Smooth muscle cell (in vitro differentiated cells): ENCODE measurements at regions not wholly inside any gene's neighbourhood (a gene's known extent, or its start where the extent isn't known, plus 50 kb on each side); places are given as distances from the start of the nearest gene placed in this dataset.
A peak's percentile ranks its signal among the peaks of the same experiment; 100 is the strongest.

ENCODE experiments used
- DNase-seq: peaks from one replicate; lab custom pipeline; 2025; ENCODE audit not compliant: unreplicated experiment; lab: John Stamatoyannopoulos, UW
- H2AFZ ChIP-seq: fragments of 200-600 bp; sonication (generic); 2 replicates; pipeline ENCODE4 v1.6.0; 2016; ENCODE audit warnings: antibody characterized with exemption, low read depth, mild to moderate bottlenecking
- H3F3A ChIP-seq: fragments of 200-600 bp; sonication (generic); 2 replicates; pipeline ENCODE4 v1.6.0; 2017; ENCODE audit warnings: antibody characterized with exemption, low read depth
- H3K27ac ChIP-seq: fragments of 200-600 bp; sonication (generic); 2 replicates; pipeline ENCODE4 v1.5.1; 2016; ENCODE audit warnings: low read depth, mild to moderate bottlenecking
- H3K27me3 ChIP-seq: fragments of 200-600 bp; sonication (generic); 2 replicates; pipeline ENCODE4 v1.6.1; 2016; ENCODE audit warnings: low read depth, mild to moderate bottlenecking
- H3K36me3 ChIP-seq: fragments of 200-600 bp; sonication (generic); 2 replicates; pipeline ENCODE4 v1.5.1; 2016; ENCODE audit warnings: low read depth
- H3K4me1 ChIP-seq: fragments of 200-600 bp; sonication (generic); 2 replicates; pipeline ENCODE4 v1.5.1; 2016; ENCODE audit warnings: low read depth
- H3K4me2 ChIP-seq: fragments of 200-600 bp; sonication (generic); 2 replicates; pipeline ENCODE4 v1.6.0; 2016; ENCODE audit warnings: mild to moderate bottlenecking
- H3K4me3 ChIP-seq: fragments of 200-600 bp; sonication (generic); 2 replicates; pipeline ENCODE4 v1.5.1; 2016; ENCODE audit warnings: mild to moderate bottlenecking
- H3K79me2 ChIP-seq: fragments of 200-600 bp; sonication (generic); 2 replicates; pipeline ENCODE4 v1.6.0; 2016; ENCODE audit warnings: low read depth, mild to moderate bottlenecking
- H3K9ac ChIP-seq: fragments of 200-600 bp; sonication (generic); 2 replicates; pipeline ENCODE4 v1.6.0; 2016; ENCODE audit warnings: low read depth
- H3K9me3 ChIP-seq: fragments of 200-600 bp; sonication (generic); replicated peaks from 2 replicates; pipeline ENCODE4 v1.5.1; 2016; ENCODE audit warnings: low read depth
- H4K20me1 ChIP-seq: fragments of 200-600 bp; sonication (generic); 2 replicates; pipeline ENCODE4 v1.6.0; 2016; ENCODE audit warnings: low read depth
- CTCF ChIP-seq: fragments of 200-600 bp; sonication (generic); IDR thresholded peaks from 2 replicates; pipeline ENCODE4 v1.5.1; 2017; ENCODE audit warnings: borderline replicate concordance, mild to moderate bottlenecking, antibody characterized with exemption; ENCODE audit not compliant: insufficient read depth, poor library complexity, severe bottlenecking
- WGBS: methylation state at CpG from one replicate; pipeline ENCODE4 v1.1.7; 2016; ENCODE audit warnings: low lambda C conversion rate; 5-methylcytosine and 5-hydroxymethylcytosine counted together

GRCh38 chr4:105015750-105016149, 130.9 kb upstream of the TET2 start:
- H3K36me3 ChIP-seq, result no peaks in the 10 kb centered on the region
- 94% methylated on average over 3 of the region's 3 CpGs for WGBS
- H3K79me2 ChIP-seq, result no peaks in the 10 kb centered on the region
- TF ChIP-seq CTCF, result no peak
- H3K4me2 ChIP-seq, result no peak overlapping the region
- no peak overlapping the region for H3K27ac ChIP-seq
- DNase-seq, result no peak
- H3K9me3 ChIP-seq, result no peaks in the 10 kb centered on the region
- H3K4me1 ChIP-seq, result no peaks in the 10 kb centered on the region
- H3K27me3 ChIP-seq, result no peaks in the 10 kb centered on the region
- no peak overlapping the region for H3K9ac ChIP-seq
- H3K4me3 ChIP-seq, result no peak overlapping the region
- H2AFZ ChIP-seq, result no peak overlapping the region
- no peaks in the 10 kb centered on the region for H4K20me1 ChIP-seq
- no peaks in the 10 kb centered on the region for H3F3A ChIP-seq

- Histone ChIP-seq H2AFZ (no peak overlapping the region), H3K9ac (no peak overlapping the region), H3K4me1 (no peaks in the 10 kb centered on the region), H3K9me3 (no peaks in the 10 kb centered on the region), H3K4me2 (no peak overlapping the region), H3K4me3 (no peak overlapping the region), H3F3A (no peaks in the 10 kb centered on the region), H3K79me2 (no peaks in the 10 kb centered on the region), H3K27ac (peak overlapping the region; percentile 7), H3K36me3 (no peaks in the 10 kb centered on the region), H3K27me3 (no peaks in the 10 kb centered on the region), H4K20me1 (no peaks in the 10 kb centered on the region)
- TF ChIP-seq CTCF, result no peak
- 50% methylated on average over 6 of the region's 6 CpGs for WGBS
- DNase-seq, result no peak
Observed at GRCh38 chr4:105022811-105023667, 123.6 kb upstream of the TET2 start.

GRCh38 chr4:105023668-105024055, 123.0 kb upstream of the TET2 start:
- no peaks in the 10 kb centered on the region for H3K36me3 ChIP-seq
- TF ChIP-seq CTCF, result no peak
- no peak for DNase-seq
- H3K27ac ChIP-seq, result peak overlapping the region; percentile 7
- no peaks in the 10 kb centered on the region for H3K27me3 ChIP-seq
- H3K79me2 ChIP-seq, result no peaks in the 10 kb centered on the region
- H3K4me3 ChIP-seq, result no peak overlapping the region
- H4K20me1 ChIP-seq, result no peaks in the 10 kb centered on the region
- H3K4me1 ChIP-seq, result no peaks in the 10 kb centered on the region
- H3F3A ChIP-seq, result no peaks in the 10 kb centered on the region
- no peak overlapping the region for H3K4me2 ChIP-seq
- H2AFZ ChIP-seq, result no peak overlapping the region
- H3K9ac ChIP-seq, result no peak overlapping the region
- H3K9me3 ChIP-seq, result no peaks in the 10 kb centered on the region
